ENCODE measurements at regions not wholly inside any gene's neighbourhood (a gene's known extent, or its start where the extent isn't known, plus 50 kb on each side); places are given as distances from the start of the nearest gene placed in this dataset.

GRCh38 chr2:12352889-12353288 is 363.8 kb upstream of the TRIB2 start:
- TF ChIP-seq CTCF (conservative IDR thresholded peaks at IDR 0.05; ENCODE audit: low read depth, low read length): no peak
- H3K4me3 ChIP-seq (ENCODE audit: low read depth, low read length): no peak overlapping the region
- no peak for DNase-seq (ENCODE audit: low read depth)

GRCh38 chr2:12361506-12361905 is 355.2 kb upstream of the TRIB2 start:
- no peak for TF ChIP-seq CTCF (conservative IDR thresholded peaks at IDR 0.05; ENCODE audit: low read depth, low read length)
- no peak for DNase-seq (ENCODE audit: low read depth)
- H3K4me3 ChIP-seq (ENCODE audit: low read depth, low read length): no peak overlapping the region

DNA sequence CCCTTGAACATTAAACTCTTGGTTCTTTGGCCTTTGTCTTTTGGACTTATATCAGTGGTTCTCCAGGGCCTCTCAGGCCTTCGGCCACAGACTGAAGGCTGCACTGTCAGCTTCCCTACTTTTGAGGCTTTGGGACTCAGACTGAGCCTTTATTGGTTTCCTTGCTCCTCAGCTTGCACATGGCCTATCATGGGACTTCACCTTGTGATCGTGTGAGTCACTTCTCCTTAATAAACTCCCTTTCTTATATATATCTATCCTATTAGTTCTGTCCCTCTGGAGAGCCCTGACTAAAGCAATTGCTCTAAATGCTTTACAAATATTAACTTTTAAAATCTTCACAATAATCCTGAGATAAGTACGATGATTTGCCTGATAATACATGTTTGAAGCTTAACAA is 353.6 kb upstream of the TRIB2 start:
- H3K4me3 ChIP-seq (ENCODE audit: low read depth, low read length): no peak overlapping the region
- DNase-seq (ENCODE audit: low read depth): no peak
- no peak for TF ChIP-seq CTCF (conservative IDR thresholded peaks at IDR 0.05; ENCODE audit: low read depth, low read length)

DNA sequence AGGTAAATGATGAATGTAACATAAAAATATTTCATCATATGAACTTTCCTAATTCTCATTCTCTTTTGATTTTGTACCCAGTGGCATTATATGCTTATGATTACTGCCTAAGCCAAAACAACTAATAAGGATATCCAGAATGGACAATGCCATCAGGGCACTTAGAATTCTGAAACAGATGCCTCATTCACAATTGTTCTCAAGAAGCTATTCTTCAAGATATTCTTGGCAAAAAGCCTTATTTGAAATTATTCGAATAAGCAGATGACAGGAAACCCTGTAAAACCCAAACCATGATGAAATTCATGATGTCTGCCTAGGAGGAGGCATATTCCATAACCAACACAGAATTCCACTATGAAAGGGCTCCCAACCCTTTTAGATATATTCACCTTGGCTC is 353.2 kb upstream of the TRIB2 start:
- DNase-seq (ENCODE audit: low read depth): no peak
- no peak for TF ChIP-seq CTCF (conservative IDR thresholded peaks at IDR 0.05; ENCODE audit: low read depth, low read length)
- no peak overlapping the region for H3K4me3 ChIP-seq (ENCODE audit: low read depth, low read length)

DNA sequence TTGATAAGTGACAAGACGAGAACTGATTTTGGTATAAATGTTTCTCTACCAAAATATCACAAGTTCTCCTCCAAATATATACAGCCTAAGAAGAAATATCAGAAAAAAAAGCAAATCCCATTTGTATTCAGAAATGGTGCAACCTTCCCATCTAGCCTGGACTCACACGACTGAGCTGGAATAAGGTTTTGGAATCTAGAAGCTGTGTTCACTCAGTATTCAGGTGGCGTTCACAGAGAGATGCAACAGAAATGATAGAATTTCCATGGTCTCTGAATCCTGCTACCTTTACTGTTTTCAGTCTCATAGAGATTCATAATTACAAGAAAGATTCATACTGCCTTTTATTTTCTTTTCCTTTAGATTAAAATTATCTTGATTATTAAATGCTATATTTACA is 347.2 kb upstream of the TRIB2 start:
- DNase-seq (ENCODE audit: low read depth): no peak
- H3K4me3 ChIP-seq (ENCODE audit: low read depth, low read length): no peak overlapping the region
- TF ChIP-seq CTCF (conservative IDR thresholded peaks at IDR 0.05; ENCODE audit: low read depth, low read length): no peak

DNA sequence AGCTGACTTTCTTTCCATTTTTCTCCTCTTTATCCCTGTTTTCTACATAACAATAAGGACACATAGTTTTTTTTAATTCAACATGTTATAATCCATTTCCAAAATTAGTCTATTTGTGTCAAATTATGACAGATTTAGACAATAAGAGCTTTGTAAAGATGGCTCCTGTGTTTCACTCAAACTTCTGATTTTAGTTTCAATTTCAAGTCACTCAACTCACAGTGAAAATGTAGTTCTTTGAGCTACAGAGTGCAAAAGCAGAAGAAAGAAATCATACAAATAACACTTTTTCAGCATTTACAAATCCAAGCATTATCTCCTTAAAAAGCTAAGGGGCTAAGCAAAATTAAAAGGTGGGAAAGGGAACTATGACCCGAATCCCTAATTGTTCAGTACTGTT is 340.7 kb upstream of the TRIB2 start:
- no peak overlapping the region for H3K4me3 ChIP-seq (ENCODE audit: low read depth, low read length)
- no peak for TF ChIP-seq CTCF (conservative IDR thresholded peaks at IDR 0.05; ENCODE audit: low read depth, low read length)
- no peak for DNase-seq (ENCODE audit: low read depth)

- H3K4me3 ChIP-seq (ENCODE audit: low read depth, low read length): no peak overlapping the region
- no peak for DNase-seq (ENCODE audit: low read depth)
- no peak for TF ChIP-seq CTCF (conservative IDR thresholded peaks at IDR 0.05; ENCODE audit: low read depth, low read length)
These were observed 337.6 kb upstream of the TRIB2 start for GRCh38 chr2:12379143-12379542.

All from epithelial cell of proximal tubule (primary cell).